Activated CD4-positive, alpha-beta T cell treated with anti-CD3 and anti-CD28 coated beads, Interleukin-2, amount 50 U/mL, for 16 hours (primary cell): ENCODE measurements at regions not wholly inside any gene's neighbourhood (a gene's known extent, or its start where the extent isn't known, plus 50 kb on each side); places are given as distances from the start of the nearest gene placed in this dataset.

Source experiments
- DNase-seq: peaks from one replicate; pipeline ENCODE4 v3.0.0-alpha.2; 2020

DNA sequence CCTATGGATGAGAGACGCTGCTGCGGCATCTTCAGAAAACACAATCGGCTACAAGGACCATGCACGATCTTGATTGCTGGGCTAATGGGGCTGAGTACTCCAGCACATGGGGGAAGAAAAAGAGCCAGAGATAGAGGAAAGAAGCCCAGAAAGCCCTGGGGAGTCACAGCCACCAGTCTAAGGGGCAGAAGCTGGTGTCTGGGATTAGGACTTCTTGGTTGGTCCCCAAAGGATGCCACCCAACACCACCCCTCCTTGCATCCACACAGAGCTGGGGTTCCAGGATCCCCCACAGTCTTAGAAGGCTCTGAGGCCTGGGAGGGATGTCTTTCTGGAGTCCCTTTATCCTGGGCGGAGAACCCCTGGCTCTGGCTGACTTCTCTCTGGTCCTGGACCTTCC lies 98.4 kb upstream of the TARDBP start:
- DNase-seq, result no peak

DNA sequence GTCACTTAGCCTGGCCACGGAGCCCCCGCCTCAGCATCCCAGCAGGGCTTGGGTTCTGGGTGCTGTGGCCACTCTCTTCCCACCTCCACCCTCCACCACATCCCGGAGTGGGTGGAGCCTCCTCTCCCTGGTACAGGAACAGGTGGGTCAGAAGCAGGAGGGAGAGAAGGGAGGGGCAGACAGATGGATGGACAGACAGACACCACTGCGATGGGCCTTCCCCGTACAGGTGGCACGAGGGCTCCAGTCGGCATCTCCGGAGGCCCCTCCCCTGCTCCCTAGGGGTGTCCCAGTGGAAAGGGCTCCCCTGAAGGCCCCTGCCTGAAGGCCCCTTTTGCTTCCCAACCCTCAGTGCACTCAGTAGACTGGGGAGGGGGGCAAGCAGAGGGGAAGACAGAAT lies 96.9 kb upstream of the TARDBP start:
- no peak for DNase-seq

DNA sequence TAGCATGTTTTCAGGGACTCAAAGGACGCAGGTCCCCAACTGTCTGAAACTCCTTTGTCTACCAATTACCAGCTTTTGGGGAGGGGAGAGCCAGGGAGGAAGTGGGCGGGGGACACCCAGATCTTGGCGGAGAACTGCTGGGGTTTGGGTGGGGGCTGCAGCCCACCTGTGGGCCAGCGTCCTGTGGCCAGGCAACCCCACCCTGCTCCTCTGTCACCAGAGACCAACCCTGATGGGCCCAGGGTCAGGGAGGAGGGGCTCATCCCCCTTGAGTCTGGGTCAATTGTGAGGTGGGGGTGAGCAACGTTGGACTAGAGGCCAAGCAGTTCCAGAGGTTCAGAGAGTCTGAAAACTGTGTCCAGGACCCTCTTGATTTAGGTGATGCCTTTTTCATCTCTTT lies 96.1 kb upstream of the TARDBP start:
- no peak for DNase-seq

DNA sequence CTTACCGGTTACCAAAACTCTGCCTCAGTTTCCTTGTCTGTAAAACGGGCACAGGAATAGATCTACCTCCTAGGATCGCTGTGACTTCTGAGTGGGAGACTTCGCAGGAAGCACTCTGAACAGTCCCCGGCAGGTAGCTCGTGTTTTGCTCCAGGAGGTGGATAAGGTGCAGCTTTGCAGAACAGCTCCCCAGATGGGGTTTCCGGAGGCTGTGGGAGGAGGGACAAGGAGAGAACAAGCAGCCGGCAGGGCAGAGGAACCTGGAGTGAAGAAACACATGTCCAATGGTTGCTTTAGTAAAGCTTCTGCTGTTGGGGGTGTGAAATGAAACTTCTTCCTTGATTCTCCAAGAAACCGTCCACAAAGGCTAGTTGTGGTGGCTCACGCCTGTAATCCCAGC lies 95.5 kb upstream of the TARDBP start:
- no peak for DNase-seq

DNA sequence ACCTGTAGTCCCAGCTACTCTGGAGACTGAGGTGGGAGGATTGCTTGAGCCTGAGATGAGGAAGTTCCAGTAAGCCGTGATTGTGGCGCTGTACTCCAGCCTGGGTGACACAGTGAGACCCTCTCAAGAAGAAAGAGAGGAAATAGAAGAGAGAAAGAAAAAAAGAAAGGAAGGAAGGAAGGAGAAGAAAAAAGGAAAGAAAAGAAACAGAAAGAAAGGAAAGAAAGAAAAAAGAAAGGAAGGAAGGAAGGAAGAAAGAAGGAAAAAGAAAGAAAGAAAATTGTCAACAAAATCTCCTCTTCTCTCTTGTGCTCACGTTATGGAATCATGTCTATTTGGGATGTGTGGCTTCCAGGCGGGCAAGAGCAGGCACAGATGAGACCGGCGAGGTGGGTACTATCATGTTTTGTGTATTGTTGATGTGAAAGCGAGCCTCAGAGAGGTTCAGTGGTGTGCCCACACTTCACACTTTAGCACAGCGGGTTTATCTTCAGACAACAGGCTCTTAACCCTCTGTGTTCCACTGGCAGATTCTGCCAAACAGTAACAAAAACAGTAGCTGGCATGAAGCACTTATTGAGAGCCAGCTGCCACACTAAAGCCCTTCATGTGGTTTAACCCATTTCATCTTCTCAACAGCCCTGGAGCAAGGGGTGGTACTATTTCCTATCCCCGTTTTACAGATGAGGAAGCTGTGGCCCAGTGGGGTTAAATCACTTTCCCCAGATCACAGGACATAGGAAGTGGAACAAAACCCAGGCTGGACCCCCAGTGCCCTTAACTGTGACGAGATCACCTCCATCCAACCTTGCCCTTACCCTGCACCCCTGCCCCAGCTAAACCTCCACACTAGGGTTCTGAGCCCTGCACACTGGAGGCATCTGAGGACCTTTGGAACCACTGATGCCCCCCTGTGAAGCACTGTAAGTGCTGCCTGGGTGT lies 94.7 kb upstream of the TARDBP start:
- DNase-seq, result peak; percentile 10

DNA sequence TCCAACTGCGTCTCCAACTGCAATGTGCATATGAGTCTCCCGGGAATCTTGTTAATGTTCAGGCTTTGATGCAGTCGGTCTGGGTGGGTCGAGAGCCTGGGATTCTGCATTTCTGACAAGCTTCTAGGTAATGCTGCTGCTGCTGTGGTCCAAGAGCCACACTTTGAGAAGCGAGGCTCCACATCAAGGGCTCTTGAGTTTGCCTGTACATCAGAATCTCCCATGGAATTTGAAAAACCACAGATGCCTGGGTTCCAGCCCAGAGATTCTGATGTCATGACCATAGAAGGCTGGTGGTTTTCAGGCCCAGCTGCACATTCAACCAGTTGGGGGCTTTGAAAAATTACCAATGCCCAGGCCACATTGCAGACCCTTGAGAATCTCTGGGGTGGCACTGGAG lies 93.9 kb upstream of the TARDBP start:
- DNase-seq, result no peak

DNA sequence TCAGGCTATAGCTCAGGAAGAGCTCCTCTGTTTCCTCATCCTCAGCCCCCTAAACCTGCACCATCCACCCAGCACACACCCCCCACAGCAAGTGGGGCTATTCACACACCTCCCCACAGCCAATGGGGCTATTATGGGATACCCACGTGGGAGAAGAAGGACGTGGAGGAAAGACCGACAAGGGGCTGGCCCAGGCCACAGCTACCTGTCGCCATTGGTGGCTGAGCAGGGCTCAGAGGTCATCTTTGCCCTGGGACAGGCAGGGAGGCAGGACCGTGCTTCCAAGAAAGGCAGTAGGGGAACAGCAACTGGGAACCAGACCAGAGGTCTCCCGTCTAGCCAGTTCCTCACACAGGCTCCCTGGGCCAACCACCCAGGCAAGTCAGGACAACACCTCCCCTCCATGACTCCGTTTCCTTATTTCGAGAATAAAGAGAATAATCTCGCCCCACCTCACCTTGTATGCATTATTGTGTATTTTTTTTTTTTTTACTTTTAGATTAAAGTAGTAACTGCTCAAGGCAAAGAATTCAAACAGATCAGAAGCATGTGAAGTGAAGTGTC lies 92.3 kb upstream of the TARDBP start:
- no peak for DNase-seq

DNA sequence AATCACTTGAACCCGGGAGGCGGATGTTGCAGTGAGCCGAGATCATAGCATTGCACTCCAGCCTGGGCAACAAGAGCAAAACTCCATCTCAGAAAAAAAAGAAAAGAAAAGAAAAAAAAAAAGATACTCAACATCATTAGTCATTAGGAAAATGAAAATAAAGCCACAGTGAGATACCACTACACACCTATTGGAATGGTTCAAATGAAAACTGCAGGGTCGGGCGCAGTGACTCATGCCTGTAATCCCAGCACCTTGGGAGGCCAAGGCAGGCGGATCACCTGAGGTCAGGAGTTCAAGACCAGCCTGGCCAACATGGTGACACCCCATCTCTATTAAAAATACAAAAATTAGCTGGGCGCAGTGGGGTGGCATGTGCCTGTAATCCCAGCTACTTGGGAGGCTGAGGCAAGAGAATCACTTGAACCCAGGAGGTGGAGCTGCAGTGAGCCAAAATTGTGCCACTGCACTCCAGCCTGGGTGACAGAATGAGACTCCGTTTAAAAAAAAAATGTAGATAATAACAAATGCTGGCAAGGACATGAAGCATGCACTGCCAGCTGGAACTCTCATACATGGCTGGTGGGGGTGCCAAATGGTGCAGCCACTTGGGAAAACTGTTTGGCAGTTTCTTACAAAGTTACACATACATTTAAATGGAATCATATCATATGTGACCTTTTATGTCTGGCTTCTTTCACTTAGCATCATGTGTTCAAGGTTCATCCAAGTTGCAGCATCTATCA lies 90.0 kb upstream of the TARDBP start:
- DNase-seq, result peak; percentile 72

DNA sequence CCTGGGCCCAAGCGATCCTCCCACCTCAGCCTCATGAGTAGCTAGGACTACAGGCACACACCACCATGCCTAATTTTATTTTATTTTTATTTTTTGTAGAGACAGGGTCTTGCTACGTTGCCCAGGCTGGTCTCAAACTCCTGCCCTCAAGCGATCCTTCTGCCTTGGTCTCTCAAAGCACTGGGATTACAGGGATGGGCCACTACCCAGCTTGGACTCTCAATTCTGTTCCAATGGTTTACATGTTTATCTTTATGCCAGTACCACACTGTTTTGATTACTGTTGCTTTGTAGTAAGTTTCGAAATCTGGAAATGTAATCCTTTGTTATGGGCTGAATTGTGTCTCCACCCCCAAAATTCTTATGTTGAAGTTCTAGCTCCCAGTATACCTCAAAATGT lies 88.4 kb upstream of the TARDBP start:
- DNase-seq, result no peak

DNA sequence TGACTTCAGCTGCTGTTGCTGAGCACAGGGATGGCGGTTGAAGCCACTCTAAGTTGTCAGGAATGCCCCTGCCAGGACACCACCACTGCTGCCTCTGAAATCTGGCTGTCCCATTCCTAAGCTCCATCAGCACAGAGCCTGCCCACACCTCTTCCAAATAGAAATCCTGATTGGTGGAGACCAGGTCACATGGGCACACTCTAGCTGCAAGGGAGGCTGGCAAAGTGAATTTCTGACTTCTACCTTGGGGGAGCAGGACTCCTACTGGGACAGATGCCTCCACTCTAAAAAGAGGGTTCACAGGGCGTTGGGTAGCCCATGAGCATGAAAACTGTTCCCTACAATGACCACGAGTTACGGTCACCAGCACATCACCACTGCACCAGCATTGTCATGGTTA lies 83.8 kb upstream of the TARDBP start:
- DNase-seq, result no peak

DNA sequence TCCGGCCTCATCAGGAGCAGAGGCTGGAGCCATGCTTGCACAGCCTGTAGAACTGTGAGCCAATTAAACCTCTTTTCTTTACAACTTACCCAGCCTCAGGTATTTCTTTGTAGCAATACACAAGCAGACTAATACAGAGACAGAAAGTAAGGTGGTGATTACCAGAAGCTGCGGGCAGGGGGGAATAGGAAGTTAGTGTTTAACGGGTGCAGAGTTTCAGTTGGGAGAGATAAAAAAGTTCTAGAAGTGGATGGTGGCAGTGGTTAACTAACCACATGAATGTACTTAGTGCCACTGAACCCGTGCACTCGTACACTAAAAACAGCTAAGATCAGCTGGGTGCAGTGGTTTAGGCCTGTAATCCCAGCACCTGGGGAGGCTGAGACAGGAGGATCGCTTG lies 80.4 kb upstream of the TARDBP start:
- peak; percentile 81 for DNase-seq

DNA sequence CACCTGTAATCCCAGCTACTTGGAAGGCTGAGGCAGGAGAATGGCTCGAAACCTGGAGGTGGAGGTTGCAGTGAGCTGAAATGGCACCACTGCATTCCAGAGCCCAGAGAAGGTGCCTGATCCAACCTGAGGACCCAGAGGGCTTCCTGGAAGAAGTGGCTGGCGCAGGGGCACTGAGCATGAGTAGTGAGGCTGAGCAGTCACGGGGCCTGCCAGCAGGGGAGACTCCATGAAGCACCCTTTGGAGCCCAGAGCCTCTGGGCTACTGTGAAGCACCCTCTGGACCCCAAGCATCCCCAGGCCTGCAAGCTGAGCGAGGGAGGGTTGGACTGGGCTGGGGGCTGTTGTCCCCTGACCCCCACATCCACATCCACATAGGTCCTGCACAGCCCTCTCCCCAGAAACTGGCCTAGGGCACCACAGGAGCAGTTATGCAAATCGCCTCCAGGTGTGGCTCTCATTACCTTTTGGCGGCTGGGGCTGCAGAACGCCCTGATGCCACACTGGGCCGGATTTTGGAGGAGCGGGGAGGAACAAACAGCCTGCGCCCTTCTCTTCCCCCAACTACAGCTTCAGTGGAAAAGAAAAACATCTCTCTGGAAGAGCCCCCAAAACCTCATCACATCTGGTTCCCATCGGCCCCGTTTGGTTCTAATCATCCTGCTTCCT lies 78.2 kb upstream of the TARDBP start:
- no peak for DNase-seq

DNA sequence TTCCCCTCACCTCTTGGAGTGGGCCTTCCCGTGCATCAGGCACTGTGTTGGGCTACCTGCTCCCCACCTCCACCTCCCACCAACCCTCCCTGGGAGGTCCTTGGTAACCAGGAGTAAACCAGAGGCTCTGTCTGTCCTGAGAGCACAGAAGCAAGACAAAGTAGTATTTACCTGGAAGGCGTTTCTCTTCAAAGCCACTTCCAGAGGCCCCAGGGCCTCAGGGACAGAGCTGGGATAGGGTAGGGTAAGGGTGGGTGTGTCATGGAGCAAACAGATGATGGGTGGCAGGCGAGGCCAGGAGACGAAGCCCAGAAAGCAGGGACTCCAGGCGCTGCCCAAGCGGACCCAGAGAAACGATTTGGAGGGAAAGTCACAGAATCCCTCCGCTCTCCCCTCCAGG lies 77.2 kb upstream of the TARDBP start:
- no peak for DNase-seq

DNA sequence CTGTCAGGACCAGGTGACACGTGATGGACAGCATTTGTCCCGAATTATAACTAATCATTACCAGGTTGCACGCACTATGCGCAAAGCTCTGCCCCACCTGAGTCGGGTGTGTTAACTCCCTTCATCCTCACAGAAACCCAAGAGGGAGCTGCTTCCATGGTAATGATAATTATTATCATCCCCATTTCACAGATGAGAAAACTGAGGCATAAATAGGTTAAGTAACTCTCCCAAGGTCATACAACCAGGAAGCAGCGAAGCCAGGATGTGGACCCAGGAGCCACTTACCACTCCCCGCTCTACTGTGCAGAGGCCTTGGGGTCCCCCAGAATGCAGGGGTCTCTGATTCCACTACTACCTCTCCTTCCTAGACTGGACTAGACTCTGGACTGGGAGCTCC lies 76.7 kb upstream of the TARDBP start:
- DNase-seq, result no peak

DNA sequence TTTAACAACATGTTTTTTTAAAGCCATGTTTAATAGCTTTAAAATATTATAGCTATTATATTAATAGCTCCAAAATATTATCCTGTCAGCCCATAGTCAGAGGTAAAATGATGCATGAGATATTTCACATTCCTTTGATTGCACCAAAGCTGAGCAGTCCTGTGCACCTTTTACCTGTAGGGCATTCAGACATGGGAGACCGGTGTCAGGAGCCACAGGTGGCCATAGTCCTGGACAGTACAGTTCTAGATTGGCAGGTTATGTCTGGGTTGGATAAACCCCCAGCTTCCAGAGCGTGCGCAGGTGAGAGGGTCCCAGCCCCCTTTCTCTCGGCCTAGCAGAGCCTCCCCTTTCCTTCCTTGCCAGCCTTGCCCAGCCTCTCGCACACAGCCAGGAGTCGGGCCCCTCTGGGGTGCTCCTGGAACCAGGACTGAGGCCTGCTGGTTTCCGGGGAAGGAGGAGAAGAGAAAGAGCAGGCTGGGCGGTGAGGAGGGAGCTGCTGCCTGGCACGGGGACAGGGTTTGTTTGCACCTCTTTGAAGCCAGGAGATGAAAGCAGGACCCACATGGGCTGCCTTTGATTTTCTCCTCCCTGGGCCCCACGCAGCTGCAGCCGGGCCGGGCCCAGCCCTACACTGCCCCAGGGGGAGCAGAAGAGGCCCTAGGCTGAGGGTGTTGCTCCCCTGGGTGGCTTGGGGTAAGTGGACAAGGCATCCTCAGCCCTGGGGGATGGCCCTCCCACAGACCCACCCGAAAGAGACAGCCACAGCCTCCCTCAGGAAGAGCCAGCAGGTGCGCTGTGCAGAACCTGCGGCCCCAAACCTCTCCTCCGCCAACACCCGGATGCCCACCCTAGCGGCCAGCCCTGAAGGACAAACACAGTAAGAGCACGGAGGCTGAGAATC lies 75.2 kb upstream of the TARDBP start:
- DNase-seq, result no peak

DNA sequence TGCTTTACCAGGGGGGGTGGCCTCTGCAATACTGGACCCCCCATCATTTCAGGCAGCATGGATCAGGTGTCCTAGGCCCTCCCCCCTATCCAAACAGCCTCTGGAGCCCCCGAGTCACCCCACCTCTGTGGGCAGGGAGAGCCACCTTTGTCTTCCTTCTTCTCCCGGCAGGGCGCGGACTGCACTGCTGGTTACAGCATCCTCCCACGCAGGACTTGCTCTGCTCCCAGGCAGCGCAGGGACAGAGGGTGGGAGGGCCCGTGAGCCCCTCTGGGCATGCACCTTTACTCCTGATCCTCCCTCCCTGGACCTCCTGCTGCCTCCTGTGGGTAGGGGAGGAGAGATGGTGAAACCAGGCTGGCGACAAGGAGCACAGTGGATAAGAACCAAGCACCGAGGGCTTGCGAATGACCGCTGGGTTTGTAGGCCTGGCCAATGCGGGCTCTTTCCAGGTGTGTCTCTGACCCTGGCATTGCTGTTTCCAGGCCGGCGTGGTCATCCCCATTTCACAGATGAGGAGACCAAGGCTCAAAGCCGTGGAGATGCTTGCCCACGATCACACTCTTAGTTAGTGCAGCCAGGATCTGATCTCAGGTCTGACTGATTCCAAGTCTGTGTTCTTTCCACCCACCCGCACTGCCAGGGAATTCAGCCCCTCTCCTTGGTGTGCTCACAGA lies 73.6 kb upstream of the TARDBP start:
- no peak for DNase-seq

DNA sequence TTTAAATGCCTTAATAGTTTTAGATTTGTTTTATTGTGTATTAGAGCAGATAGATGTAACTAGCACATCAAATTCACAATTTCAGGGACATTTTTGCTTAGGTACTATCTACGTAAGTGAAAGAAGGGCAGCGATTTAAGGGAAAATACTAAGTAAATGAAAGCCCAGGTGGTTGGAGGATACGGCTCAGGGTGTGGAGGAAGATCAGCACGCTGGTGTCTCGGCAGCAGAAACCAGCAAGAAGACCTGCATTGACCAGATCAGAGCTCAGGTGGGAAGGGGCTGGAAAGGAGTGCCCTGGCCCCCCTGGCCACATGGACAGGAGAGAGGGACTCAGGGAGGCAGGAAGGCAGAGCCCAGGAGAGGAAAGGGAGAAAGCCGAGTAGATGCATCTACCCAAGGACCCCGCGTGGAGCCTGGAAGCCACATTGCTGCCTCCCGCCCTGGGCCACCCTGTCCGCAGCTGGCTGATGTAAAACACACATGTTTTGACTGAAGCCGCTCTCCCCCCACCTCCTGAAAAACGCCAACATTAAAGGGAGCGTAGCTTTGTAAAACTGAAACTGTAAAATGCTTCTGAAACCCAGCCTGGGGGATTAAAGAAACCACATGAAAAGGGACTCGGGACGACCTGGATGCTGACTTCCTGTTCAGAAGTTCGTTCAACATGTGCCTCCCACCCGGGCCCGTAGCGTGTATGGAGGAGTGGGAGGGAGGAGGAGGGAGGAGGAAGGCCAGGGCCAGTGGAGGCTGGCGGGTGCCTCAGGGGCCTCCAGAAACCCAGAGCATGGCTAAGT lies 72.6 kb upstream of the TARDBP start:
- peak; percentile 84 for DNase-seq

DNA sequence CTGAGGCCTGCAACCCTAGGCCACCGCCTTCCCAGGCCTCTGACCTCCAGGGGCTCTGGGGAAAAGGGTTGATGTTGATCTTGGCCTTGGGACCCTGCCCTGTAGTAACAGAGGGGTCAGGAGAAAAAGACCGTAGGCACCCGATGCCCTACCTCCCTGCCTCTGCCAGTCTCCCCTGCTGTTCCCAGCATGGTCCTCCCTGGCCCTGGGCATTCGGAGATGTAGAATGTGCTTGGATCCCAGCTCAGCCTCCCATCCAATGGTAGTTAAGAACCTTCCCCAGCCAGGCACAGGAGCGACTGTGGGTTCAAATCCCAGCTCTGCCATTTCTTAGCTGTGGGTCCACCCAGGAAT lies 72.0 kb upstream of the TARDBP start:
- no peak for DNase-seq

DNA sequence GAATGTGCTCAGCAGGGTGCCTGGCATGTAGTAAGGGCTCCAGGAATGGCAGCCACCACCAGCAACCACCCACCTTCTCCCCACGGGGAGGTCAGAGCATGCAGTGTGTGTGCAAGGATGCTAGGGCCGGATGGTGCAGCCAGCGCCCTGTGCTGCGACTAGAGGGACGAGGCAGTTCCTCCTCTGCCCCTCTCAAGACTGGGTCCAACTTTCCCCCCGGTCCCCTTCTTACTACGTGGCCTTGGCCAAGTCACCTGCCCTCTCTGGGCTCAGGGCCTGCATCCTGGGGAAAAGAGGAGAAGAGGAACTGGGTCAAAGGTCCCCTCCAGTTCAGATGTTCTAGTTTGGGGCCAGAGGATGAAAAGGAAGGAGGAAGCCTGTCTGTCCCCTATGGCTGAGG lies 71.6 kb upstream of the TARDBP start:
- no peak for DNase-seq

DNA sequence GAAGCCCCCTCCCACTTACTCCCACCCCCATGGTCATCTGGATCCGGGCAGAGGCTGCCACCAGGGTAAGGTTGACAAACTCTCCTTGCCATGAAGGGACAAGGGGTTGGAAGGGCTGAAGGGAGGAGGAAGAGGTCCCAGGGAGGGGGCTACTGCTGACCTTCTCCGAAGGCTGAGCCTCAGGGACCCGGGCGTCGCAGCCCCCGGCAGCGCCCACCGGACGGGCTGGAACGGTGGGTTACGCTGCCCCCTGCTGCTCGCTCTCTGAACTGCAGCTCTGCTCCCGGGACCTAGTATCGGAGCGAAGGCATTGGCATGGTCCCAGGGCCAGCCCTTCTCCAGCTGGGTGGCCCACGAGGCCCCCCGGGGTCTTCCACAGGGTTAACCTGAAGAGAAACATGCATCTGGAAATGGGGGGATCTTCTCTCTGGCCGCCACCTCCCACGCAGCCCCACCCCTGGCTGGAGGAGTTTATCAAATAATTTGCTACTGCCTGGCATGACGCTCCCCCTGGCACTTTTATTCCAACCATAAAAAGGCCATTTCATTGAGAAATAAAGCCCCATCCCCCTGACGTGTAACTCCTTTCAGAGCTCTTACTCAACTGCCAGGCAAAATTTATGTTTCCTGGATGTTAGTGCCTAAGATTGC lies 70.4 kb upstream of the TARDBP start:
- peak; percentile 45 for DNase-seq

DNA sequence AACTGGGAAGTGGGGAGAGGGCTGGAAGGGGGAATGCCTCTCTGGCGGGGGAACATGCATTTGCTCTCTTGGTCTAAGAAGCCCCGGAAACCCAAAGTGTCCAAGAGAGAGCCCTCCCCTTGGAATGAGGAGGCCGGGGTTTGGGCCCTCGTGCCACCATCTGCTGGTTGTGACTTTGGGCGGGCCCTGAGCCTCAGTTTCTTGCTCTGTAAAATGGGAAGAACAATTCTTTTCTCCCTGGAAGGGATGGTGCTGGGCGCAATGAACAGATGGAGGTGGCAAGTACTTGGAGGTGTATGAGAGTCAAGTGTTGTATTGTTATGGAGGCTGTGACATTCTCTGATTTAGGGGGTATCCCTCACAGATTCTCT lies 69.9 kb upstream of the TARDBP start:
- DNase-seq, result no peak
